ENCODE measurements at regions not wholly inside any gene's neighbourhood (a gene's known extent, or its start where the extent isn't known, plus 50 kb on each side); places are given as distances from the start of the nearest gene placed in this dataset.

- Histone ChIP-seq H4K20me1 (ENCODE audit: insufficient read depth) (no peaks in the 10 kb centered on the region), H3K27ac (no peak overlapping the region), H3K4me2 (ENCODE audit: unreplicated experiment) (no peak overlapping the region), H3K9me2 (ENCODE audit: insufficient read depth) (no peaks in the 10 kb centered on the region), H2AFZ (no peak overlapping the region), H3K9ac (no peak overlapping the region), H3K36me3 (ENCODE audit: low read depth) (no peaks in the 10 kb centered on the region), H3K79me2 (ENCODE audit: insufficient read depth) (no peaks in the 10 kb centered on the region), H3K9me3 (ENCODE audit: low read depth) (no peaks in the 10 kb centered on the region), H3K4me1 (ENCODE audit: insufficient read depth) (peaks cover 10% of the 10 kb centered on the region), H3K27me3 (replicated peaks; ENCODE audit: insufficient read depth) (no peaks in the 10 kb centered on the region), H3F3A (ENCODE audit: insufficient read depth) (no peaks in the 10 kb centered on the region), H3K4me3 (no peak overlapping the region)
- TF ChIP-seq EZH2phosphoT487 (IDR thresholded peaks at IDR 0.05; ENCODE audit: insufficient read depth, low read depth) = no peak
- no peak for TF ChIP-seq EZH2 (IDR thresholded peaks at IDR 0.05; ENCODE audit: insufficient read depth, poor library complexity, severe bottlenecking)
- in situ Hi-C loops (cut with MboI) = no loop called here
- no peak for DNase-seq
- 93 to 95% methylated on average over 4 of the region's 4 CpGs for WGBS, 2 experiments (ENCODE audit: low coverage in 1 of 2, low lambda C conversion rate in 2 of 2, missing lambda C conversion rate in 2 of 2)
Observed at GRCh38 chrX:139121616-139122286, 408.8 kb upstream of the F9 start.

GRCh38 chrX:139120760-139121159 lies 409.2 kb upstream of the FGF13 start:
- TF ChIP-seq EZH2phosphoT487 (IDR thresholded peaks at IDR 0.05; ENCODE audit: insufficient read depth, low read depth) (no peak), EZH2 (IDR thresholded peaks at IDR 0.05; ENCODE audit: insufficient read depth, poor library complexity, severe bottlenecking) (no peak)
- Histone ChIP-seq H3K36me3 (ENCODE audit: low read depth) (no peaks in the 10 kb centered on the region), H3K27ac (no peak overlapping the region), H3K9me2 (ENCODE audit: insufficient read depth) (no peaks in the 10 kb centered on the region), H2AFZ (no peak overlapping the region), H3K4me1 (ENCODE audit: insufficient read depth) (peaks cover 10% of the 10 kb centered on the region), H3K4me3 (no peak overlapping the region), H3K4me2 (ENCODE audit: unreplicated experiment) (no peak overlapping the region), H3K27me3 (replicated peaks; ENCODE audit: insufficient read depth) (no peaks in the 10 kb centered on the region), H3F3A (ENCODE audit: insufficient read depth) (no peaks in the 10 kb centered on the region), H3K9ac (no peak overlapping the region), H4K20me1 (ENCODE audit: insufficient read depth) (no peaks in the 10 kb centered on the region), H3K9me3 (ENCODE audit: low read depth) (no peaks in the 10 kb centered on the region), H3K79me2 (ENCODE audit: insufficient read depth) (no peaks in the 10 kb centered on the region)
- WGBS, 2 experiments (ENCODE audit: low coverage in 1 of 2, low lambda C conversion rate in 2 of 2, missing lambda C conversion rate in 2 of 2) = 20 to 27% methylated on average over 5 of the region's 5 CpGs
- in situ Hi-C loops (cut with MboI) = no loop called here
- DNase-seq = peak; percentile 43

- in situ Hi-C loops (cut with MboI) = no loop called here
- Histone ChIP-seq H3K27me3 (replicated peaks; ENCODE audit: insufficient read depth) (no peaks in the 10 kb centered on the region), H3K4me2 (ENCODE audit: unreplicated experiment) (no peak overlapping the region), H3K4me1 (ENCODE audit: insufficient read depth) (peaks cover 23% of the 10 kb centered on the region), H3K9me2 (ENCODE audit: insufficient read depth) (no peaks in the 10 kb centered on the region), H3K36me3 (ENCODE audit: low read depth) (no peaks in the 10 kb centered on the region), H4K20me1 (ENCODE audit: insufficient read depth) (no peaks in the 10 kb centered on the region), H3F3A (ENCODE audit: insufficient read depth) (peaks cover 14% of the 10 kb centered on the region), H3K9ac (no peak overlapping the region), H2AFZ (peak overlapping the region; percentile 60; the same call in 1 of the 2 replicates), H3K9me3 (ENCODE audit: low read depth) (no peaks in the 10 kb centered on the region), H3K27ac (peak overlapping the region; percentile 51), H3K4me3 (no peak overlapping the region), H3K79me2 (ENCODE audit: insufficient read depth) (no peaks in the 10 kb centered on the region)
- WGBS, 2 experiments (ENCODE audit: low coverage in 1 of 2, low lambda C conversion rate in 2 of 2, missing lambda C conversion rate in 2 of 2) = 19 to 24% methylated on average over 6 of the region's 6 CpGs
- DNase-seq = peak; percentile 58
- TF ChIP-seq EZH2 (IDR thresholded peaks at IDR 0.05; ENCODE audit: insufficient read depth, poor library complexity, severe bottlenecking) = no peak
- TF ChIP-seq EZH2phosphoT487 (IDR thresholded peaks at IDR 0.05; ENCODE audit: insufficient read depth, low read depth) = no peak
Observed at GRCh38 chrX:139113708-139114107, 402.2 kb upstream of the FGF13 start.

GRCh38 chrX:139112432-139112831 lies 400.9 kb upstream of the FGF13 start:
- Histone ChIP-seq H3K79me2 (ENCODE audit: insufficient read depth) (no peaks in the 10 kb centered on the region), H3K27ac (no peak overlapping the region), H4K20me1 (ENCODE audit: insufficient read depth) (no peaks in the 10 kb centered on the region), H3K9me3 (ENCODE audit: low read depth) (no peaks in the 10 kb centered on the region), H3K4me3 (no peak overlapping the region), H3F3A (ENCODE audit: insufficient read depth) (peaks cover 15% of the 10 kb centered on the region), H3K4me1 (ENCODE audit: insufficient read depth) (peaks cover 23% of the 10 kb centered on the region), H3K9ac (no peak overlapping the region), H3K9me2 (ENCODE audit: insufficient read depth) (no peaks in the 10 kb centered on the region), H2AFZ (no peak overlapping the region), H3K4me2 (ENCODE audit: unreplicated experiment) (no peak overlapping the region), H3K27me3 (replicated peaks; ENCODE audit: insufficient read depth) (no peaks in the 10 kb centered on the region), H3K36me3 (ENCODE audit: low read depth) (no peaks in the 10 kb centered on the region)
- TF ChIP-seq EZH2phosphoT487 (IDR thresholded peaks at IDR 0.05; ENCODE audit: insufficient read depth, low read depth) (no peak), EZH2 (IDR thresholded peaks at IDR 0.05; ENCODE audit: insufficient read depth, poor library complexity, severe bottlenecking) (no peak)
- in situ Hi-C loops (cut with MboI) = no loop called here
- DNase-seq = peak; percentile 79
- WGBS, 2 experiments (ENCODE audit: low coverage in 1 of 2, low lambda C conversion rate in 2 of 2, missing lambda C conversion rate in 2 of 2) = 94 to 100% methylated on average over 1 to 2 of the region's 2 CpGs
